ENCODE measurements at regions not wholly inside any gene's neighbourhood (a gene's known extent, or its start where the extent isn't known, plus 50 kb on each side); places are given as distances from the start of the nearest gene placed in this dataset.

DNA sequence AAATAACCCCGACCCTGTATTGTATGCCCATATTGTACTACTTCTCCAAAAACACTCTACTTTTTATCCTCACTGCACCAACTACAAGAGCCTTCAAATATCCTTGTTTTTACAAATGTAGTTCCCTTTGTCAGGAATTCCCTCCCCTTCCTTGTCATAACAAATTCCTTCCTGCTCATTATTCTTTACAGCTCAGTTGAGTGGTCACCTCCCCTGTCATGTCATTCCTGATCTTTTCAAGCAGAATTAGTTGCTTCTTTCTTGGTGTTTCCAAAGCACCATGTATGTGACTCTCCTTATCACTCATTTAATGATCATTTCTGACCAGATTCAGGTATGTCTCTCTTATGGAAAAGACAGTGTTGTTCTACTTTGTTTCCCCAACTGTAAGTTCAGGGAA, 194.2 kb upstream of the SMC2 start:
- no peak for TF ChIP-seq ZFX (IDR thresholded peaks at IDR 0.05)
- no peak for TF ChIP-seq SIN3A (IDR thresholded peaks at IDR 0.05; ENCODE audit: low read depth)
- TF ChIP-seq SP1 (IDR thresholded peaks at IDR 0.05; ENCODE audit: low read depth), result no peak
- TF ChIP-seq, protein P1, sequence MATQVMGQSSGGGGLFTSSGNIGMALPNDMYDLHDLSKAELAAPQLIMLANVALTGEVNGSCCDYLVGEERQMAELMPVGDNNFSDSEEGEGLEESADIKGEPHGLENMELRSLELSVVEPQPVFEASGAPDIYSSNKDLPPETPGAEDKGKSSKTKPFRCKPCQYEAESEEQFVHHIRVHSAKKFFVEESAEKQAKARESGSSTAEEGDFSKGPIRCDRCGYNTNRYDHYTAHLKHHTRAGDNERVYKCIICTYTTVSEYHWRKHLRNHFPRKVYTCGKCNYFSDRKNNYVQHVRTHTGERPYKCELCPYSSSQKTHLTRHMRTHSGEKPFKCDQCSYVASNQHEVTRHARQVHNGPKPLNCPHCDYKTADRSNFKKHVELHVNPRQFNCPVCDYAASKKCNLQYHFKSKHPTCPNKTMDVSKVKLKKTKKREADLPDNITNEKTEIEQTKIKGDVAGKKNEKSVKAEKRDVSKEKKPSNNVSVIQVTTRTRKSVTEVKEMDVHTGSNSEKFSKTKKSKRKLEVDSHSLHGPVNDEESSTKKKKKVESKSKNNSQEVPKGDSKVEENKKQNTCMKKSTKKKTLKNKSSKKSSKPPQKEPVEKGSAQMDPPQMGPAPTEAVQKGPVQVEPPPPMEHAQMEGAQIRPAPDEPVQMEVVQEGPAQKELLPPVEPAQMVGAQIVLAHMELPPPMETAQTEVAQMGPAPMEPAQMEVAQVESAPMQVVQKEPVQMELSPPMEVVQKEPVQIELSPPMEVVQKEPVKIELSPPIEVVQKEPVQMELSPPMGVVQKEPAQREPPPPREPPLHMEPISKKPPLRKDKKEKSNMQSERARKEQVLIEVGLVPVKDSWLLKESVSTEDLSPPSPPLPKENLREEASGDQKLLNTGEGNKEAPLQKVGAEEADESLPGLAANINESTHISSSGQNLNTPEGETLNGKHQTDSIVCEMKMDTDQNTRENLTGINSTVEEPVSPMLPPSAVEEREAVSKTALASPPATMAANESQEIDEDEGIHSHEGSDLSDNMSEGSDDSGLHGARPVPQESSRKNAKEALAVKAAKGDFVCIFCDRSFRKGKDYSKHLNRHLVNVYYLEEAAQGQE (IDR thresholded peaks at IDR 0.05; ENCODE audit: low read depth), result no peak
- TF ChIP-seq ELF1 (IDR thresholded peaks at IDR 0.05; ENCODE audit: borderline replicate concordance, low read depth), result no peak
- no peak for TF ChIP-seq EZH2 (IDR thresholded peaks at IDR 0.05)
- TF ChIP-seq EZH2phosphoT487 (IDR thresholded peaks at IDR 0.05; ENCODE audit: borderline replicate concordance), result no peak
- TF ChIP-seq, protein P2, sequence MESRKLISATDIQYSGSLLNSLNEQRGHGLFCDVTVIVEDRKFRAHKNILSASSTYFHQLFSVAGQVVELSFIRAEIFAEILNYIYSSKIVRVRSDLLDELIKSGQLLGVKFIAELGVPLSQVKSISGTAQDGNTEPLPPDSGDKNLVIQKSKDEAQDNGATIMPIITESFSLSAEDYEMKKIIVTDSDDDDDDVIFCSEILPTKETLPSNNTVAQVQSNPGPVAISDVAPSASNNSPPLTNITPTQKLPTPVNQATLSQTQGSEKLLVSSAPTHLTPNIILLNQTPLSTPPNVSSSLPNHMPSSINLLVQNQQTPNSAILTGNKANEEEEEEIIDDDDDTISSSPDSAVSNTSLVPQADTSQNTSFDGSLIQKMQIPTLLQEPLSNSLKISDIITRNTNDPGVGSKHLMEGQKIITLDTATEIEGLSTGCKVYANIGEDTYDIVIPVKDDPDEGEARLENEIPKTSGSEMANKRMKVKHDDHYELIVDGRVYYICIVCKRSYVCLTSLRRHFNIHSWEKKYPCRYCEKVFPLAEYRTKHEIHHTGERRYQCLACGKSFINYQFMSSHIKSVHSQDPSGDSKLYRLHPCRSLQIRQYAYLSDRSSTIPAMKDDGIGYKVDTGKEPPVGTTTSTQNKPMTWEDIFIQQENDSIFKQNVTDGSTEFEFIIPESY (IDR thresholded peaks at IDR 0.05; ENCODE audit: extremely low read depth, insufficient replicate concordance, low read length), result no peak
- TF ChIP-seq CEBPB (IDR thresholded peaks at IDR 0.05; ENCODE audit: low read depth), result no peak
- TF ChIP-seq, protein P3, sequence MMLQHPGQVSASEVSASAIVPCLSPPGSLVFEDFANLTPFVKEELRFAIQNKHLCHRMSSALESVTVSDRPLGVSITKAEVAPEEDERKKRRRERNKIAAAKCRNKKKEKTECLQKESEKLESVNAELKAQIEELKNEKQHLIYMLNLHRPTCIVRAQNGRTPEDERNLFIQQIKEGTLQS (IDR thresholded peaks at IDR 0.05), result no peak
- no peak for TF ChIP-seq JUND (IDR thresholded peaks at IDR 0.05)
- no peak for TF ChIP-seq POLR2A (IDR thresholded peaks at IDR 0.05; ENCODE audit: borderline replicate concordance, extremely low read depth, insufficient read depth, insufficient read length)
- no peak for TF ChIP-seq TCF7L2 (IDR thresholded peaks at IDR 0.05; ENCODE audit: borderline replicate concordance, extremely low read depth, insufficient read depth, insufficient read length)
- TF ChIP-seq YY1 (IDR thresholded peaks at IDR 0.05; ENCODE audit: extremely low read depth, insufficient replicate concordance, low read depth, low read length), result no peak
- TF ChIP-seq, protein P4, sequence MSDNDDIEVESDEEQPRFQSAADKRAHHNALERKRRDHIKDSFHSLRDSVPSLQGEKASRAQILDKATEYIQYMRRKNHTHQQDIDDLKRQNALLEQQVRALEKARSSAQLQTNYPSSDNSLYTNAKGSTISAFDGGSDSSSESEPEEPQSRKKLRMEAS (IDR thresholded peaks at IDR 0.05), result no peak
- TF ChIP-seq SRF (IDR thresholded peaks at IDR 0.05; ENCODE audit: low read depth), result no peak
- no peak for TF ChIP-seq POLR2AphosphoS5 (IDR thresholded peaks at IDR 0.05; ENCODE audit: low read depth, low read length)
- TF ChIP-seq RAD21 (IDR thresholded peaks at IDR 0.05; ENCODE audit: low read depth), result no peak
- TF ChIP-seq ZNF274 (IDR thresholded peaks at IDR 0.05; ENCODE audit: low read depth, low read length), result no peak
- TF ChIP-seq FOSL1 (IDR thresholded peaks at IDR 0.05; ENCODE audit: low read depth), result no peak
- ChIA-PET RAD21 (ENCODE audit: low non-redundant PET in 1 of 2, low total read pairs in 2 of 2, uncharacterized antibody in 2 of 2, unreplicated experiment in 2 of 2) (no interaction called here), CTCF (no interaction called here), POLR2A (no interaction called here)
- no peak overlapping the region for H3K9ac ChIP-seq (ENCODE audit: low read length)
- no peaks in the 10 kb centered on the region for H3K9me3 ChIP-seq (ENCODE audit: control insufficient read depth in 1 of 2, insufficient read depth in 1 of 2, low read depth in 1 of 2, low read length in 2 of 2)
- H4K20me1 ChIP-seq (ENCODE audit: insufficient read depth), result no peaks in the 10 kb centered on the region
- no peak overlapping the region for H3K4me2 ChIP-seq (ENCODE audit: low read length)
- no peaks in the 10 kb centered on the region for H3K36me3 ChIP-seq (ENCODE audit: control insufficient read depth in 1 of 2, insufficient read depth in 2 of 2, low read length in 2 of 2)
- DNase-seq (ENCODE audit: low read depth, low spot score), result no peak
- no peaks in the 10 kb centered on the region for H3K9me2 ChIP-seq (ENCODE audit: insufficient read depth)
- H3K79me2 ChIP-seq (ENCODE audit: insufficient read depth, low read length), result no peaks in the 10 kb centered on the region
- H3K27me3 ChIP-seq (ENCODE audit: insufficient read depth, low read length), result no peaks in the 10 kb centered on the region
- BruUV-seq (replicated peaks), result no TSS peak
- ATAC-seq, result no peak
- no peak overlapping the region for H2AFZ ChIP-seq (ENCODE audit: low read depth, low read length, poor library complexity, severe bottlenecking)
- H3K4me1 ChIP-seq (ENCODE audit: control insufficient read depth in 1 of 2, insufficient read depth in 2 of 2, low read length in 2 of 2), result no peaks in the 10 kb centered on the region
- H3K4me3 ChIP-seq (replicated peaks in 1 of 2; ENCODE audit: low read depth in 1 of 2, low read length in 2 of 2), result no peak overlapping the region
- H3K27ac ChIP-seq (ENCODE audit: low read depth, low read length), result no peak overlapping the region
- intact Hi-C loops (cut with micrococcal nuclease), result no loop called here
